HCT116 (cell line): ENCODE measurements at regions not wholly inside any gene's neighbourhood (a gene's known extent, or its start where the extent isn't known, plus 50 kb on each side); places are given as distances from the start of the nearest gene placed in this dataset.

Source experiments
- ATAC-seq: fragments of 200-7000 bp; cut with Tn5 transposase; 2 replicates; pipeline ENCODE4 v1.9.1; 2020; ENCODE audit warnings: mild to moderate bottlenecking, moderate library complexity
- BruUV-seq: library from RNA; stranded (reverse); fragments of 400-500 nt; replicated peaks from 2 replicates; lab custom pipeline; 2021; lab: Mats Ljungman, UMichigan
- CTCF ChIA-PET: fragments of 300-600 bp; sonication (Branson Sonifier 250); formaldehyde crosslinking; loops from one replicate; lab custom pipeline; 2021; ENCODE audit warnings: antibody characterized with exemption; lab: Charles Lee
- POLR2A ChIA-PET: fragments of 300-600, 350-600 bp; sonication (Branson Sonifier 250); formaldehyde crosslinking; loops from one replicate; lab custom pipeline; 2021; ENCODE audit warnings: antibody characterized with exemption; lab: Charles Lee
- RAD21 ChIA-PET, 2 experiments: fragments of 300-600 bp; sonication (Branson Sonifier 250); formaldehyde crosslinking; loops; one replicate each; lab custom pipeline; 2023; ENCODE audit warnings: low total read pairs in 2 of 2; ENCODE audit not compliant: uncharacterized antibody in 2 of 2, unreplicated experiment in 2 of 2, low non-redundant PET in 1 of 2; lab: Charles Lee
- DNase-seq: peaks from one replicate; pipeline ENCODE4 v3.0.0-alpha.2; 2010; ENCODE audit warnings: low read depth, low spot score
- H2AFZ ChIP-seq: fragments of 200-600 bp; shearing (Covaris generic), sonication (generic); 2 replicates; pipeline ENCODE4 v1.6.1; 2017; ENCODE audit warnings: low read depth, mixed run types, mixed read lengths, antibody characterized with exemption, low read length; ENCODE audit not compliant: poor library complexity, severe bottlenecking
- H3K27ac ChIP-seq: 2 replicates; pipeline ENCODE4 v1.5.1; 2012; ENCODE audit warnings: low read depth, low read length
- H3K27me3 ChIP-seq: fragments of 200-600 bp; sonication (generic); 2 replicates; pipeline ENCODE4 v1.6.1; 2016; ENCODE audit warnings: mixed run types, low read length, mixed read lengths; ENCODE audit not compliant: insufficient read depth
- H3K36me3 ChIP-seq, 2 experiments: fragments of 200-500 bp in 1 of 2; fragments of 200-600 bp in 1 of 2; sonication (Bioruptor generic) in 1 of 2; sonication (generic) in 1 of 2; 2 replicates each; pipeline versions ENCODE4 v1.5.1 to v1.6.1; 2014 to 2016; ENCODE audit warnings: low read length in 2 of 2, inconsistent platforms in 1 of 2, mixed read lengths in 1 of 2, mixed run types in 1 of 2; ENCODE audit not compliant: insufficient read depth in 2 of 2, control insufficient read depth in 1 of 2
- H3K4me1 ChIP-seq, 2 experiments: fragments of 200-600 bp in 1 of 2; sonication (generic) in 1 of 2; 2 replicates each; pipeline versions ENCODE4 v1.5.1 to v1.6.1; 2012 to 2017; ENCODE audit warnings: low read length in 2 of 2, inconsistent platforms in 1 of 2, mild to moderate bottlenecking in 1 of 2, mixed read lengths in 1 of 2, mixed run types in 1 of 2, moderate library complexity in 1 of 2; ENCODE audit not compliant: insufficient read depth in 2 of 2, control insufficient read depth in 1 of 2
- H3K4me2 ChIP-seq: fragments of 200-600 bp; sonication (generic); 2 replicates; pipeline ENCODE4 v1.6.1; 2017; ENCODE audit warnings: mixed run types, low read length, mixed read lengths
- H3K4me3 ChIP-seq, 2 experiments: fragments of 200-600 bp in 1 of 2; sonication (generic) in 1 of 2; replicated peaks in 1 of 2; 2 replicates each; pipeline ENCODE4 v1.5.1; 2011 to 2016; ENCODE audit warnings: low read length in 2 of 2, control low read depth in 1 of 2, low read depth in 1 of 2, mild to moderate bottlenecking in 1 of 2, mixed read lengths in 1 of 2, mixed run types in 1 of 2
- H3K79me2 ChIP-seq: fragments of 200-600 bp; sonication (generic); 2 replicates; pipeline ENCODE4 v1.6.1; 2017; ENCODE audit warnings: mild to moderate bottlenecking, mixed run types, low read length, moderate library complexity, mixed read lengths; ENCODE audit not compliant: insufficient read depth
- H3K9ac ChIP-seq: fragments of 200-600 bp; sonication (generic); 2 replicates; pipeline ENCODE4 v1.6.1; 2016; ENCODE audit warnings: low read length, mixed read lengths
- H3K9me2 ChIP-seq: fragments of 200-600 bp; sonication (generic), shearing (Covaris generic); 2 replicates; pipeline ENCODE4 v1.6.1; 2017; ENCODE audit warnings: mixed run types, mild to moderate bottlenecking, moderate library complexity; ENCODE audit not compliant: insufficient read depth
- H3K9me3 ChIP-seq, 2 experiments: fragments of 200-500 bp in 1 of 2; fragments of 200-600 bp in 1 of 2; sonication (Bioruptor generic) in 1 of 2; sonication (generic) in 1 of 2; 2 replicates each; pipeline ENCODE4 v1.6.1; 2014 to 2017; ENCODE audit warnings: low read length in 2 of 2, mixed read lengths in 2 of 2, inconsistent platforms in 1 of 2, low read depth in 1 of 2, mild to moderate bottlenecking in 1 of 2, mixed run types in 1 of 2, moderate library complexity in 1 of 2; ENCODE audit not compliant: control insufficient read depth in 1 of 2, insufficient read depth in 1 of 2
- H4K20me1 ChIP-seq: fragments of 200-600 bp; sonication (generic), shearing (Covaris generic); 2 replicates; pipeline ENCODE4 v1.6.1; 2017; ENCODE audit warnings: mixed run types, mild to moderate bottlenecking, moderate library complexity; ENCODE audit not compliant: insufficient read depth
- ATF3 ChIP-seq: IDR thresholded peaks from 2 replicates; pipeline ENCODE4 v1.6.1; 2012
- CBX3 ChIP-seq: IDR thresholded peaks from 2 replicates; pipeline ENCODE4 v1.6.1; 2012; ENCODE audit warnings: low read depth
- CEBPB ChIP-seq: IDR thresholded peaks from 2 replicates; pipeline ENCODE4 v1.6.1; 2012; ENCODE audit warnings: low read depth
- EGR1 ChIP-seq: IDR thresholded peaks from 2 replicates; pipeline ENCODE4 v1.6.1; 2012; ENCODE audit warnings: low read depth
- ELF1 ChIP-seq: IDR thresholded peaks from 2 replicates; pipeline ENCODE4 v1.6.1; 2012; ENCODE audit warnings: low read depth, borderline replicate concordance
- EZH2 ChIP-seq: fragments of 200-600 bp; sonication (generic); IDR thresholded peaks from 2 replicates; pipeline ENCODE4 v1.6.1; 2017; ENCODE audit warnings: antibody characterized with exemption, mixed run types
- EZH2phosphoT487 ChIP-seq: fragments of 200-600 bp; IDR thresholded peaks from 2 replicates; pipeline ENCODE4 v1.6.1; 2018; ENCODE audit warnings: antibody characterized with exemption, borderline replicate concordance
- FOSL1 ChIP-seq: IDR thresholded peaks from 2 replicates; pipeline ENCODE4 v1.6.1; 2012; ENCODE audit warnings: low read depth
- MAX ChIP-seq: IDR thresholded peaks from 2 replicates; pipeline ENCODE4 v1.6.1; 2012
- POLR2A ChIP-seq: IDR thresholded peaks from 2 replicates; pipeline ENCODE4 v1.7.0; 2011; ENCODE audit warnings: borderline replicate concordance; ENCODE audit not compliant: insufficient read depth, insufficient read length; ENCODE audit errors: extremely low read depth
- POLR2AphosphoS5 ChIP-seq: IDR thresholded peaks from 2 replicates; pipeline ENCODE4 v1.6.1; 2011; ENCODE audit warnings: mild to moderate bottlenecking, low read depth, low read length, moderate library complexity
- RAD21 ChIP-seq: IDR thresholded peaks from 2 replicates; pipeline ENCODE4 v1.6.1; 2012; ENCODE audit warnings: low read depth, mild to moderate bottlenecking
- SIN3A ChIP-seq: IDR thresholded peaks from 2 replicates; pipeline ENCODE4 v1.6.1; 2012; ENCODE audit warnings: low read depth
- SP1 ChIP-seq: IDR thresholded peaks from 2 replicates; pipeline ENCODE4 v1.6.1; 2012; ENCODE audit warnings: low read depth
- SRF ChIP-seq: IDR thresholded peaks from 2 replicates; pipeline ENCODE4 v1.6.1; 2012; ENCODE audit warnings: low read depth
- TCF7L2 ChIP-seq: IDR thresholded peaks from 2 replicates; pipeline ENCODE4 v1.7.0; 2011; ENCODE audit warnings: borderline replicate concordance, inconsistent platforms; ENCODE audit not compliant: insufficient read depth, insufficient read length; ENCODE audit errors: extremely low read depth
- YY1 ChIP-seq: IDR thresholded peaks from 2 replicates; pipeline ENCODE4 v1.6.1; 2011; ENCODE audit warnings: low read length, low read depth, moderate library complexity, mild to moderate bottlenecking; ENCODE audit not compliant: insufficient replicate concordance; ENCODE audit errors: extremely low read depth
- ZBTB33 ChIP-seq: IDR thresholded peaks from 2 replicates; pipeline ENCODE4 v1.6.1; 2011; ENCODE audit warnings: mild to moderate bottlenecking, low read length, moderate library complexity; ENCODE audit not compliant: insufficient replicate concordance; ENCODE audit errors: extremely low read depth
- ZFX ChIP-seq: fragments of 450-650 bp; IDR thresholded peaks from 2 replicates; pipeline ENCODE4 v1.6.1; 2017
- ZNF274 ChIP-seq: fragments of 200-500 bp; sonication (Bioruptor generic); IDR thresholded peaks from 2 replicates; pipeline ENCODE4 v1.6.1; 2014; ENCODE audit warnings: mild to moderate bottlenecking, low read depth, low read length, inconsistent platforms
- intact Hi-C: fragments of 100-400 bp; cut with micrococcal nuclease; formaldehyde crosslinking; loops from 2 replicates; pipeline ENCODE4 v1.10.0; 2022

- ATAC-seq, result no peak
- Histone ChIP-seq H3K36me3 (no peaks in the 10 kb centered on the region), H3K79me2 (no peaks in the 10 kb centered on the region), H3K9me3 (peaks cover 10 to 30% of the 10 kb centered on the region in 2 experiments; a peak in 3 of 4 replicates), H4K20me1 (no peaks in the 10 kb centered on the region; the same call in 1 of the 2 replicates), H3K4me3 (no peak overlapping the region), H3K27ac (no peak overlapping the region), H3K4me2 (no peak overlapping the region), H3K4me1 (no peaks in the 10 kb centered on the region), H3K27me3 (no peaks in the 10 kb centered on the region), H2AFZ (no peak overlapping the region), H3K9ac (no peak overlapping the region), H3K9me2 (no peaks in the 10 kb centered on the region)
- ChIA-PET POLR2A (no interaction called here), RAD21 (no interaction called here), CTCF (no interaction called here)
- intact Hi-C loops, result no loop called here
- no TSS peak for BruUV-seq
- TF ChIP-seq EZH2phosphoT487 (no peak), ELF1 (no peak), CEBPB (no peak), SP1 (no peak), TCF7L2 (no peak), SRF (no peak), YY1 (no peak), POLR2A (no peak), ZFX (no peak), SIN3A (no peak), EGR1 (no peak), FOSL1 (no peak), POLR2AphosphoS5 (no peak), EZH2 (no peak), RAD21 (no peak), ATF3 (no peak), MAX (no peak), CBX3 (no peak), ZNF274 (no peak), ZBTB33 (no peak)
- no peak for DNase-seq
Observed at GRCh38 chr2:122949523-122949922, 1075.6 kb upstream of the CNTNAP5 start.
